Colonic mucosa (tissue), 4 donors: ENCODE measurements at regions not wholly inside any gene's neighbourhood (a gene's known extent, or its start where the extent isn't known, plus 50 kb on each side); places are given as distances from the start of the nearest gene placed in this dataset.

ENCODE experiments used
- DNase-seq: peaks from one replicate; pipeline ENCODE4 v3.0.0-alpha.2; 2020
- H3K27ac ChIP-seq: fragments of 200-600 bp; one replicate; pipeline ENCODE4 v1.8.0; 2021
- H3K27me3 ChIP-seq: fragments of 200-600 bp; one replicate; pipeline ENCODE4 v1.8.0; 2021
- H3K36me3 ChIP-seq: fragments of 200-600 bp; one replicate; pipeline ENCODE4 v1.8.0; 2021
- H3K4me1 ChIP-seq: fragments of 200-600 bp; one replicate; pipeline ENCODE4 v1.8.0; 2021; ENCODE audit warnings: mild to moderate bottlenecking
- H3K4me3 ChIP-seq: fragments of 200-600 bp; one replicate; pipeline ENCODE4 v1.8.0; 2021
- H3K9ac ChIP-seq, 2 donors: one replicate each; pipeline ENCODE4 v1.7.0; 2013; ENCODE audit warnings: control low read depth in 2 of 2, low read depth in 2 of 2, low read length in 2 of 2
- H3K9me3 ChIP-seq: fragments of 200-600 bp; one replicate; pipeline ENCODE4 v1.8.0; 2021
- intact Hi-C: fragments of 100-400 bp; cut with DNase I; formaldehyde crosslinking; loops from one replicate; pipeline ENCODE4 v1.14.1; 2022
- TF ChIP-seq, protein P1 (sequence below): fragments of 200-600 bp; IDR thresholded peaks from one replicate; pipeline ENCODE4 v1.8.0; 2022; ENCODE audit warnings: antibody characterized with exemption, mild to moderate bottlenecking
- donor health status: healthy.
- donor health status: DM: no; HTN: no; CAD: no.
- donor health status: DM: no; HTN: no; CAD: no.

DNA sequence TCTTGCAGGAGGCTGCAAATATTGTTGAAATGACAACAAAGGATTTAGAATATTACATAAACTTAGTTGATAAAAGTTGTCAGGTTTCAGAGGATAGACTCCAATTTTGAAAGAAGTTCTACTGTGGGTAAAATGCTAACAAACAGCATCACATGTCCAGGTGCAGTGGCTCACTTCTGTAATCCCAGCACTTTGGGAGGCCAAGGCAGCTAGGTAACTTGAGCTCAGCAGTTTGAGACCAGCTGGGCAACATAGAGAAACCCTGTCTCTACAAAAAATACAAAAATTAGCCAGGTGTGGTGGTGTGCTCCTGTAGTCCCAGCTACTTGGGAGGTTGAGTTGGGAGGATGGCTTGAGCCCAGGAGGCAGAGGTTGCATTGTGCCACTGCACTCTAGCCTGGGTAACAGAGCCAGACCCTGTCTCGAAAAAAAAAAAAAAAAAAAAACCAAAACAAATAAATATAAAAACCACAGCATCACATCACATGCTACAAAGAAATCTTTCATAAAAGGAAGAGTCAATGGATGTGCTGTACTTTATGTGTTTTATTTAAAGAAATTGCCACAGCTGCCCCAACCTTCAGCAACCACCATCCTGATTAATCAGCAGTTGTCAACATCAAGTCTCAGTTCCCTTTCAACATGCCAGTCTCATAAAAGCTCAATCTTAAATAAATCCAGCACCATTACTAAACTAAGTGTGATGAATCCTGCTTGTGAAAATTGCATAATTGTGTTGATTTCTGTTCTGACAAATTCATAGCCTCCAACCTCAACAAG, 83.2 kb upstream of the MBL2 start:
- intact Hi-C loops = no loop called here
- Histone ChIP-seq H3K27ac (no peak overlapping the region), H3K9me3 (no peaks in the 10 kb centered on the region), H3K4me1 (no peaks in the 10 kb centered on the region), H3K9ac (no peak overlapping the region), H3K4me3 (no peak overlapping the region), H3K36me3 (no peaks in the 10 kb centered on the region), H3K27me3 (no peaks in the 10 kb centered on the region)
- TF ChIP-seq, protein P1, sequence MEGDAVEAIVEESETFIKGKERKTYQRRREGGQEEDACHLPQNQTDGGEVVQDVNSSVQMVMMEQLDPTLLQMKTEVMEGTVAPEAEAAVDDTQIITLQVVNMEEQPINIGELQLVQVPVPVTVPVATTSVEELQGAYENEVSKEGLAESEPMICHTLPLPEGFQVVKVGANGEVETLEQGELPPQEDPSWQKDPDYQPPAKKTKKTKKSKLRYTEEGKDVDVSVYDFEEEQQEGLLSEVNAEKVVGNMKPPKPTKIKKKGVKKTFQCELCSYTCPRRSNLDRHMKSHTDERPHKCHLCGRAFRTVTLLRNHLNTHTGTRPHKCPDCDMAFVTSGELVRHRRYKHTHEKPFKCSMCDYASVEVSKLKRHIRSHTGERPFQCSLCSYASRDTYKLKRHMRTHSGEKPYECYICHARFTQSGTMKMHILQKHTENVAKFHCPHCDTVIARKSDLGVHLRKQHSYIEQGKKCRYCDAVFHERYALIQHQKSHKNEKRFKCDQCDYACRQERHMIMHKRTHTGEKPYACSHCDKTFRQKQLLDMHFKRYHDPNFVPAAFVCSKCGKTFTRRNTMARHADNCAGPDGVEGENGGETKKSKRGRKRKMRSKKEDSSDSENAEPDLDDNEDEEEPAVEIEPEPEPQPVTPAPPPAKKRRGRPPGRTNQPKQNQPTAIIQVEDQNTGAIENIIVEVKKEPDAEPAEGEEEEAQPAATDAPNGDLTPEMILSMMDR = no peak
- no peak for DNase-seq

DNA sequence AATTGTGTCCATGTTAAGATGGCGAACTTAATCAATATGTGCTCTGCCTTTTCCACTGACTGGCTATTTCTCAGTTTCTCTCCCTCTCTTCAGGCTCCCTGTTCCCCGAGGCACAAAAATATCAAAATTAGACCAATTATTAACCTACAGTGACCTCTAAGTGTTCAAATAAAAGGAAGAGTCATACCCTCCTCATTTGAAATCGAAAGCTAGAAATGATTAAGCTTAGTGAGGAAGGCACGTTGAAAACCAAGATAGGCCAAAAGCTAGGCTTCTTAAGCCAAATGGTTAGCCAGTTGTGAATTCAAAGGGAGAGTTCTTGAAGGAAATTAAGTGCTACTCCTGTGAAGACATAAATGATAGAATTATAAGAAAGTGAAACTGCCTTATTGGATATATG, 81.1 kb upstream of the MBL2 start:
- no peaks in the 10 kb centered on the region for H3K36me3 ChIP-seq
- no peaks in the 10 kb centered on the region for H3K27me3 ChIP-seq
- no peak overlapping the region for H3K4me3 ChIP-seq
- H3K4me1 ChIP-seq = no peaks in the 10 kb centered on the region
- H3K9ac ChIP-seq = no peak overlapping the region
- H3K9me3 ChIP-seq = no peaks in the 10 kb centered on the region
- intact Hi-C loops = no loop called here
- TF ChIP-seq, protein P1 = no peak
- DNase-seq = no peak
- H3K27ac ChIP-seq = no peak overlapping the region

DNA sequence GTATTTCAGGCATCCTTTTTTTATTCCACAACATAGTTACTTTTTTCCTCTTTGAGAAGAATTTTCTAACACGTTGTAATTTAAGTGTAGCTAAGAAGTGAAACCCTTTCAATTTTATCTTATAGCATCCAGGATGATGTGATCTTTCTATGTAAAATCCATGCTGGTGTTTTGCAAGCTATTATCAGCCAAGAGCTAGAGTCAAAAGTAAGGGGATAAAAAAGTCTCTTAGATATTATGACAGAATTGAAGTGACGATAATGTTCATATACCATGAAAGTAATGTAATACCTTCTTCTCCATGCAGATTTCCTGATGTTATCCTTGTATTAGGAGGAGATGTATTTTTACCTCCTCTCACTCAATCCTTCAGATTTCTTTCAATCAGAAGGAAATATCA, 64.2 kb upstream of the MBL2 start:
- Histone ChIP-seq H3K9ac (no peak overlapping the region), H3K4me3 (no peak overlapping the region), H3K4me1 (no peaks in the 10 kb centered on the region), H3K27me3 (no peaks in the 10 kb centered on the region), H3K27ac (no peak overlapping the region), H3K36me3 (no peaks in the 10 kb centered on the region), H3K9me3 (no peaks in the 10 kb centered on the region)
- TF ChIP-seq, protein P1 = no peak
- DNase-seq = no peak
- intact Hi-C loops = no loop called here
